Inflammatory macrophage (primary cell): ENCODE measurements at regions not wholly inside any gene's neighbourhood (a gene's known extent, or its start where the extent isn't known, plus 50 kb on each side); places are given as distances from the start of the nearest gene placed in this dataset.

ENCODE experiments used
- DNase-seq, 2 donors: peaks; one replicate each; pipeline ENCODE4 v3.0.0-alpha.2; 2020 to 2022

GRCh38 chr17:15036238-15036637 lies 228.9 kb downstream of the PMP22 start:
- no peak for DNase-seq

- no peak for DNase-seq
Measured at GRCh38 chr17:15031975-15032374, 233.2 kb downstream of the PMP22 start.

GRCh38 chr17:15029469-15029868 lies 235.7 kb downstream of the PMP22 start:
- DNase-seq, result no peak

- DNase-seq, result no peak
Measured at GRCh38 chr17:15027853-15028252, 237.3 kb downstream of the PMP22 start.

GRCh38 chr17:15026088-15026487 lies 239.0 kb downstream of the PMP22 start:
- DNase-seq, result no peak

GRCh38 chr17:15023589-15024336 lies 241.4 kb downstream of the PMP22 start:
- DNase-seq, result no peak

- no peak for DNase-seq
Measured at GRCh38 chr17:15019158-15019557, 246.0 kb downstream of the PMP22 start.

GRCh38 chr17:15012351-15012980 lies 252.7 kb downstream of the PMP22 start:
- DNase-seq, result no peak

GRCh38 chr17:15009087-15009486 lies 256.0 kb downstream of the PMP22 start:
- no peak for DNase-seq

- DNase-seq, result no peak
Measured at GRCh38 chr17:15007147-15007553, 258.0 kb downstream of the PMP22 start.

- no peak for DNase-seq
Measured at GRCh38 chr17:15006421-15007128, 258.6 kb downstream of the PMP22 start.

GRCh38 chr17:15000661-15001060 lies 264.5 kb downstream of the PMP22 start:
- DNase-seq, result no peak

GRCh38 chr17:14997290-14997689 lies 267.8 kb downstream of the PMP22 start:
- DNase-seq, result no peak

GRCh38 chr17:14986127-14986526 lies 279.0 kb downstream of the PMP22 start:
- no peak for DNase-seq

GRCh38 chr17:14972844-14973243 lies 292.3 kb downstream of the PMP22 start:
- no peak for DNase-seq

- DNase-seq, result no peak
Measured at GRCh38 chr17:14971054-14971453, 294.1 kb downstream of the PMP22 start.

GRCh38 chr17:14959106-14959648 lies 305.9 kb downstream of the PMP22 start:
- DNase-seq, result no peak

GRCh38 chr17:14953405-14953804 lies 311.7 kb downstream of the PMP22 start:
- no peak for DNase-seq

GRCh38 chr17:14950686-14951085 lies 314.4 kb downstream of the PMP22 start:
- no peak for DNase-seq

- no peak for DNase-seq
Measured at GRCh38 chr17:14950216-14950615, 314.9 kb downstream of the PMP22 start.

- DNase-seq, result no peak
Measured at GRCh38 chr17:14947671-14948070, 317.5 kb downstream of the PMP22 start.

GRCh38 chr17:14946481-14946880 lies 318.6 kb downstream of the PMP22 start:
- DNase-seq, result no peak

GRCh38 chr17:14942526-14943190 lies 322.5 kb downstream of the PMP22 start:
- no peak for DNase-seq
